RPMI8226 (cell line): ENCODE measurements at regions not wholly inside any gene's neighbourhood (a gene's known extent, or its start where the extent isn't known, plus 50 kb on each side); places are given as distances from the start of the nearest gene placed in this dataset.
A peak's percentile ranks its signal among the peaks of the same experiment; 100 is the strongest.

Experiments
- DNase-seq: peaks from one replicate; pipeline ENCODE4 v3.0.0-alpha.2; 2015

GRCh38 chr9:14517154-14517906 is 175.9 kb downstream of the ZDHHC21 start:
- no peak for DNase-seq

GRCh38 chr9:14516656-14517055 is 176.6 kb downstream of the ZDHHC21 start:
- DNase-seq: no peak

GRCh38 chr9:14515571-14516198 is 177.5 kb downstream of the ZDHHC21 start:
- peak; percentile 26 for DNase-seq

- DNase-seq: no peak
Observed at GRCh38 chr9:14515049-14515448, 178.2 kb downstream of the ZDHHC21 start.

- no peak for DNase-seq
Observed at GRCh38 chr9:14512942-14513341, 180.3 kb downstream of the ZDHHC21 start.

GRCh38 chr9:14511452-14511851 is 181.8 kb downstream of the ZDHHC21 start:
- DNase-seq: no peak

GRCh38 chr9:14508884-14509283 is 184.3 kb downstream of the ZDHHC21 start:
- no peak for DNase-seq

GRCh38 chr9:14501366-14501765 is 187.4 kb upstream of the NFIB start:
- no peak for DNase-seq

- DNase-seq: peak; percentile 7
Observed at GRCh38 chr9:14500705-14501104, 186.8 kb upstream of the NFIB start.

GRCh38 chr9:14499976-14500375 is 186.0 kb upstream of the NFIB start:
- DNase-seq: no peak

- no peak for DNase-seq
Observed at GRCh38 chr9:14498824-14499223, 184.9 kb upstream of the NFIB start.

- DNase-seq: no peak
Observed at GRCh38 chr9:14497476-14497875, 183.5 kb upstream of the NFIB start.

- no peak for DNase-seq
Observed at GRCh38 chr9:14488421-14489190, 174.7 kb upstream of the NFIB start.

- DNase-seq: no peak
Observed at GRCh38 chr9:14487547-14488185, 173.7 kb upstream of the NFIB start.

GRCh38 chr9:14485366-14485765 is 171.4 kb upstream of the NFIB start:
- no peak for DNase-seq

GRCh38 chr9:14482856-14483255 is 168.9 kb upstream of the NFIB start:
- DNase-seq: no peak

GRCh38 chr9:14480526-14480925 is 166.6 kb upstream of the NFIB start:
- DNase-seq: no peak

- DNase-seq: no peak
Observed at GRCh38 chr9:14479163-14479560, 165.2 kb upstream of the NFIB start.

GRCh38 chr9:14478175-14479162 is 164.5 kb upstream of the NFIB start:
- DNase-seq: no peak

GRCh38 chr9:14471041-14471440 is 157.1 kb upstream of the NFIB start:
- DNase-seq: no peak

GRCh38 chr9:14467675-14468374 is 153.9 kb upstream of the NFIB start:
- no peak for DNase-seq

GRCh38 chr9:14466828-14467227 is 152.9 kb upstream of the NFIB start:
- DNase-seq: no peak
